Stomach (tissue), 4 donors: ENCODE measurements at regions not wholly inside any gene's neighbourhood (a gene's known extent, or its start where the extent isn't known, plus 50 kb on each side); places are given as distances from the start of the nearest gene placed in this dataset.

Experiments
- CTCF ChIP-seq, 7 experiments: fragments of 450-650 bp in 4 of 7; fragments of 200-600 bp in 3 of 7; sonication (generic) in 3 of 7; IDR thresholded peaks; one replicate each; pipeline ENCODE4 v1.5.1; 2016 to 2019; ENCODE audit warnings: antibody characterized with exemption in 7 of 7, control low read depth in 2 of 7, mild to moderate bottlenecking in 1 of 7
- POLR2A ChIP-seq, 4 donors: fragments of 450-650 bp; IDR thresholded peaks; one replicate each; pipeline ENCODE4 v1.6.1; 2016; ENCODE audit warnings: antibody characterized with exemption in 4 of 4, control low read depth in 2 of 4, mild to moderate bottlenecking in 1 of 4, moderate library complexity in 1 of 4
- POLR2AphosphoS5 ChIP-seq, 3 donors: sonication (generic); formaldehyde crosslinking; IDR thresholded peaks; one replicate each; pipeline ENCODE4 v1.6.1; 2016; ENCODE audit warnings: antibody characterized with exemption in 3 of 3

GRCh38 chr9:109875495-109876129 lies 95.6 kb downstream of the PALM2AKAP2 start:
- no peak for TF ChIP-seq CTCF (IDR thresholded peaks at IDR 0.05)
- TF ChIP-seq POLR2A (IDR thresholded peaks at IDR 0.05), result no peak
- TF ChIP-seq POLR2AphosphoS5 (IDR thresholded peaks at IDR 0.05), result no peak
